ENCODE measurements at regions not wholly inside any gene's neighbourhood (a gene's known extent, or its start where the extent isn't known, plus 50 kb on each side); places are given as distances from the start of the nearest gene placed in this dataset.
"Not testable (repeated sequence)": the region's sequence is repeated elsewhere in the genome, so short reads cannot be mapped to it uniquely, and the experiment has no call there.

GRCh38 chr9:115898478-115898877, 255.1 kb upstream of the PAPPA start:
- TF ChIP-seq CTCF (conservative IDR thresholded peaks at IDR 0.05; ENCODE audit: low read length); EZH2phosphoT487 (IDR thresholded peaks at IDR 0.05; ENCODE audit: borderline replicate concordance): not testable (repeated sequence)

Data from Loucy (cell line).